Endometrium (tissue), 2 donors: ENCODE measurements at regions not wholly inside any gene's neighbourhood (a gene's known extent, or its start where the extent isn't known, plus 50 kb on each side); places are given as distances from the start of the nearest gene placed in this dataset.
"Not testable (repeated sequence)": the region's sequence is repeated elsewhere in the genome, so short reads cannot be mapped to it uniquely, and the experiment has no call there.

ENCODE experiments used
- FAIRE-seq: peaks from 2 replicates; lab custom pipeline; 2012; peaks lifted over from hg19 to GRCh38; lab: Jason Lieb, UNC
- donor health status: control.
- donor health status: control.

- no peak for FAIRE-seq
Measured at GRCh38 chr2:17362956-17363355, 155.3 kb downstream of the RAD51AP2 start.

GRCh38 chr2:17355608-17356329 lies 162.5 kb downstream of the RAD51AP2 start:
- no peak for FAIRE-seq

GRCh38 chr2:17353263-17353662 lies 165.0 kb downstream of the RAD51AP2 start:
- no peak for FAIRE-seq

- FAIRE-seq: not testable (repeated sequence)
Measured at GRCh38 chr2:17342692-17343091, 175.5 kb downstream of the RAD51AP2 start.

- FAIRE-seq: no peak
Measured at GRCh38 chr2:17337507-17337906, 180.7 kb downstream of the RAD51AP2 start.

GRCh38 chr2:17336458-17336857 lies 181.8 kb downstream of the RAD51AP2 start:
- no peak for FAIRE-seq

GRCh38 chr2:17334300-17334699 lies 183.9 kb downstream of the RAD51AP2 start:
- no peak for FAIRE-seq

- FAIRE-seq: no peak
Measured at GRCh38 chr2:17331636-17332035, 186.6 kb downstream of the RAD51AP2 start.

GRCh38 chr2:17328161-17328560 lies 190.1 kb downstream of the RAD51AP2 start:
- no peak for FAIRE-seq

GRCh38 chr2:17327649-17328048 lies 190.6 kb downstream of the RAD51AP2 start:
- no peak for FAIRE-seq

GRCh38 chr2:17326717-17327116 lies 191.5 kb downstream of the RAD51AP2 start:
- FAIRE-seq: no peak

GRCh38 chr2:17323697-17324096 lies 194.5 kb downstream of the RAD51AP2 start:
- no peak for FAIRE-seq

GRCh38 chr2:17322461-17322860 lies 195.8 kb downstream of the RAD51AP2 start:
- no peak for FAIRE-seq

- no peak for FAIRE-seq
Measured at GRCh38 chr2:17319090-17319489, 199.2 kb downstream of the RAD51AP2 start.

- peak; percentile 15 for FAIRE-seq
Measured at GRCh38 chr2:17318013-17318412, 200.2 kb downstream of the RAD51AP2 start.

GRCh38 chr2:17317439-17317976 lies 200.7 kb downstream of the RAD51AP2 start:
- FAIRE-seq: no peak

- FAIRE-seq: no peak
Measured at GRCh38 chr2:17313261-17313660, 205.0 kb downstream of the RAD51AP2 start.

GRCh38 chr2:17311771-17312511 lies 206.3 kb downstream of the RAD51AP2 start:
- FAIRE-seq: no peak

GRCh38 chr2:17311106-17311619 lies 207.1 kb downstream of the RAD51AP2 start:
- no peak for FAIRE-seq

GRCh38 chr2:17309741-17310339 lies 208.4 kb downstream of the RAD51AP2 start:
- FAIRE-seq: no peak

GRCh38 chr2:17309181-17309580 lies 209.1 kb downstream of the RAD51AP2 start:
- no peak for FAIRE-seq

GRCh38 chr2:17306706-17307105 lies 211.5 kb downstream of the RAD51AP2 start:
- no peak for FAIRE-seq

- no peak for FAIRE-seq
Measured at GRCh38 chr2:17306219-17306618, 212.0 kb downstream of the RAD51AP2 start.
